ENCODE measurements at regions not wholly inside any gene's neighbourhood (a gene's known extent, or its start where the extent isn't known, plus 50 kb on each side); places are given as distances from the start of the nearest gene placed in this dataset.
"Not testable (repeated sequence)": the region's sequence is repeated elsewhere in the genome, so short reads cannot be mapped to it uniquely, and the experiment has no call there.

DNA sequence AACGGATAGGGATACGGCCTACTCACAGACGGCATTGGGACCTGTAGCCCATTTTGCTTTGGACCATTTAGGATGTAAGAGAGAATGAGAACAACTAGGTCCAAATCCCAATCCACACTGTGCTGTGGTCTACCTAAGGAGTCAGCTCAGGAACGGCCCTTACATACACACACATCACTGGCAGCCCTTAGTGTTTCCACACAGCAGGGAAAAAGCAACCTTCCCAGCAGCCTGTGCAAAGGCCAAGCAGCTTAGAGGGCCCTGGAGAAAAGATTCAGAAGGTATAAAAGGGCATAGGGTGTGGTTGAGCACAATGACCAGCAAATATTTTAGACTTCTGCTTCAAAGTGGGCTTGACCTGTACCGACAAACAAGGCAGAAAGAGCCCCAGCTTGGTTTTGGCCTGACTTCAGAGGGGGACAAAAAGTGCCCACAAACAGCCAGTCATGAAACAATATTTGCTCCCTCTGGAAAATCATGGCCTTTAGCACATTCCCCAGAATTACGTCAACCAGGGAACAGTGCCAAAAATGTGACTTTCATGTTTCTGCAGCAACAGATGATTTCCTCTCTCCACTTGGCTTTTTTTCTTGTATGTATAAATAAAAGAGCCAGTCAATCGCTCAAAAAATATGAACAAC, 359.5 kb upstream of the FGF16 start:
- in situ Hi-C loops (cut with HindIII; ENCODE audit: low pct_ligation_motif_present, low pct_unique_long_range_greater_than_20kb, low sequenced_read_pairs), result no loop called here
- DNase-seq, result no peak

DNA sequence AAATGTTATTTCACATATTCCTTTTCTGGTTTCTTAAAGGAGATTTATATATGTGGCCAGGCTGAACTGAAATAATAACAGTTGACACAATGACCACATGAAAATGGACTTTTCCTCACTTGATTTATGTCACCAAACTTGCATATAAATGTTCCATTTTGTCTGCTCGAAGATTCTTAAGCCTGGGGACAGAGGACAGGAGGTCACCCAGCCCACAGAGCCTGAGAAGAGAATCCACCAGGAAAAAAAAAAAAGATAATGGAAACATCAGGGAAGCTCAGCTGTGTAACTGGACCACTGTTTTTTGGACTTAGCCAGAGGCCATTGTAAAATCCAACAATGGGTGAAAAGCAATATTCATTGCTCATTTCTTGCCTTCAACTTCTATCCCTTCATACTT, 359.0 kb upstream of the FGF16 start:
- in situ Hi-C loops (cut with HindIII; ENCODE audit: low pct_ligation_motif_present, low pct_unique_long_range_greater_than_20kb, low sequenced_read_pairs), result no loop called here
- no peak for DNase-seq

DNA sequence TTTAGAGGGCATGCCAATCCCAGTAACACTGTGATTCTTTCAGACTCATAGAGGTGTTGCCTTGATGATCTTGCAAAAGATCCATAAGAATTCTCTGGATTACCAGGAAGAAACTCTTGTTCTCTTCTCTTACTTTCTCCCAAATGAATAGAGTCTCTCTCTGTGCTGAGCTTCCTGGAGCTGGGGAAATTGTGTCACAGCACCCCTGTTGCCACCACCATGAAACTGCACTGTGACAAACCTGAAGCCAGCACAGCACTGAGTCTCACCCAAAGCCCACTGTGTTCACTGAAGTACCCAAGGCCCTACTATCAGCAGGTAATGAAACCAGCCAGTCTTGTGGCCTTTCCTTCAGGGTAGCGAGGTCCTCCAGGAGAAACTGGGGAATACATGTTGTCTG, 332.7 kb upstream of the FGF16 start:
- in situ Hi-C loops (cut with HindIII; ENCODE audit: low pct_ligation_motif_present, low pct_unique_long_range_greater_than_20kb, low sequenced_read_pairs), result no loop called here
- DNase-seq, result no peak

DNA sequence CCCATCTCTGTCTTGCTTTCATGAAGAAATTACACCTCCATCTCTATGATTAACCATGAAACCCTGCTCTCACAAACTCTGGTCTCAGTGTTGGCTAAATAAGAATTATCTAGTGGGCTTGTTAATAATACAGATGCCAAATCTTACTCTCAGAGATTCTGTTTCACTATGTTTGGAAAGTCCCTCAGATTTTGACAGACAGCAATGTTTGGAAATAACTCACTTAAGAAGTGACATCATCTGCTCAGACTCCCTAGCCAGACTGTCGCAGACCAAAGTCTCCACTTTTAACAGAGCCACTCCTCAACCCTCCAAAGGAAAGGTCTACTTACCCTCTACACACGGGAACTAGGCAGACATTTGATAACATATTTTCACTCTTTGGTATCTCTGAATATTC, 328.5 kb upstream of the FGF16 start:
- no peak for DNase-seq
- in situ Hi-C loops (cut with HindIII; ENCODE audit: low pct_ligation_motif_present, low pct_unique_long_range_greater_than_20kb, low sequenced_read_pairs), result no loop called here

DNA sequence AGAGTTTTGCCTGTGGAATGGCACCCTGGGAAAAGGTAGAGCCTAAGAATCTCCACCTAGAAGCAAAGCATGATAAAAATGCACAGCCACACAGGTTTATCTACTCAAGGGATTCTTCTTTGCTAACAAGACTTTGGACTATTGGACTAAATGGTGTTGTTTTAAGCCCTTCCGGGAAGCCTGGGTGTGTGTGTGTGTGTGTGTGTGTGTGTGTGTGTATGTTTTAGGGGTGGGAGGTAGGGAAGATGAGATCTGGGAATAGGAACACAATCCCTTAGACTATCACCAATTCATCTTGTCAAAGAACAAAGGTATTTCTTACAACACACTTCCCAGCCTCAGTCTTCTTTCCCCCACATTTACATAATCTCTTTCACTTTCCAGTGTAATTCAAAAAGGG, 327.5 kb upstream of the FGF16 start:
- DNase-seq, result no peak
- in situ Hi-C loops (cut with HindIII; ENCODE audit: low pct_ligation_motif_present, low pct_unique_long_range_greater_than_20kb, low sequenced_read_pairs), result no loop called here

DNA sequence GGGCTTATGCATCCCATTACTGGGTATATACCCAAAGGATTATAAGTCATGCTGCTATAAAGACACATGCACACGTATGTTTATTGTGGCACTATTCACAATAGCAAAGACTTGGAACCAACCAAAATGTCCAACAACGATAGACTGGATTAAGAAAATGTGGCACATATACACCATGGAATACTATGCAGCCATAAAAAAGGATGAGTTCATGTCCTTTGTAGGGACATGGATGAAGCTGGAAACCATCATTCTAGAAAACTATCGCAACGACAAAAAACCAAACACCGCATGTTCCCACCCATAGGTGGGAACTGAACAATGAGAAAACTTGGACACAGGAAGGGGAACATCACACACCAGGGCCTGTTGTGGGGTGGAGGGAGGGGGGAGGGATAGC, 323.3 kb upstream of the FGF16 start:
- DNase-seq; in situ Hi-C loops (cut with HindIII; ENCODE audit: low pct_ligation_motif_present, low pct_unique_long_range_greater_than_20kb, low sequenced_read_pairs): not testable (repeated sequence)

DNA sequence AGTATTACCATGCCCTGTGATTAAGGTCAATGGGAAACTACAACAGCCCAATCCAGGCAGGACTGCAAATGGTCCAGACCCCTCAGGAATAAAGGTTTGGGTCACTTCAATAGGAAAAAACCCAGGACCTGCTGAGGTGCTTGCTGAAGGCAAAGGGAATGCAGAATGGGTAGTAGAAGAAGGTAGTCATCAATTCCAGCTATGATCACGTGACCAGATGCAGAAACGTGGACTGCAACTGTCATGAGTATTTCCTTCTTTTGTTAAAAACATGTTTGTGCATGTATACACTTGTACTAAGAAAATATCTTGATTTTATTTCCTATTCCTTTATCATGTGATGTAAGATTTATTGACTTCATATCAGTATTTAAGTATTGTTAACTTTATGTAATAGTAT, 319.6 kb upstream of the FGF16 start:
- DNase-seq; in situ Hi-C loops (cut with HindIII; ENCODE audit: low pct_ligation_motif_present, low pct_unique_long_range_greater_than_20kb, low sequenced_read_pairs): not testable (repeated sequence)

DNA sequence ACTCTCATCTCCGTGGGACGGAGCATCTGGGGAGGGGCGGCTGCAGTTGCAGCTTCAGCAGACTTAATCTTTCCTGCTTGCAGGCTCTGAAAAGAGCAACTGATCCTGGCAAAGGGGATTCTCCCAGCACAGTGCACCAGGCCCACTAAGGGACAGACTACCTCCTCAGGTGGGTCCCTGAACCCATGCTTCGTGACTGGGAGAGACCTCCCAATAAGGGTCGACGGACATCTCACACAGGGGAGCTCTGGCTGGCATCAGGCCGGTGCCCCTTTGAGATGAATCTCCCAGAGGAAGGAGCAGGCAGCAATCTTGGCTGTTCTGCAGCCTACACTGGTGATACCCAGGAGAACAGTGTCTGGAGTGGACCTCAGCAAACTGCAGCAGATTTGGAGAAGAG, 303.3 kb upstream of the FGF16 start:
- no peak for DNase-seq
- in situ Hi-C loops (cut with HindIII; ENCODE audit: low pct_ligation_motif_present, low pct_unique_long_range_greater_than_20kb, low sequenced_read_pairs), result no loop called here

DNA sequence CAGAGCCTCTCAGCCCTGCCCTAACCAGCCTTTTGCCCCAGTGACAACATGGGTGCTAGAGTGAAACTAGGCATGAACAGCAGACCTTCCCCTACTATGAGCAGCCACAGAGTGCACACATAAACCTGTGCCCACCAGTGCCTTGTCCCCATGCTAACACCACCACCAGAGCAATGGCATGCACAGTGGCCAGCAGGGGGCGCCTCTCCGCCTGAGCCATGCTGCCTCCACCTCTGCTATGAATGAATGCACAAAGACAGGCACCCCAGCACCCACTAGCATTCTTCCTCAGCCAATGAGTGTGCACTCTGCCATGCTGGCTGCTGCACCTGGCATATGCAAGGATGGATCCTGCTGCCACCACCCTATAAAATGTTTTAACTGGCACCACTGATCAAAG, 286.9 kb upstream of the FGF16 start:
- no peak for DNase-seq

DNA sequence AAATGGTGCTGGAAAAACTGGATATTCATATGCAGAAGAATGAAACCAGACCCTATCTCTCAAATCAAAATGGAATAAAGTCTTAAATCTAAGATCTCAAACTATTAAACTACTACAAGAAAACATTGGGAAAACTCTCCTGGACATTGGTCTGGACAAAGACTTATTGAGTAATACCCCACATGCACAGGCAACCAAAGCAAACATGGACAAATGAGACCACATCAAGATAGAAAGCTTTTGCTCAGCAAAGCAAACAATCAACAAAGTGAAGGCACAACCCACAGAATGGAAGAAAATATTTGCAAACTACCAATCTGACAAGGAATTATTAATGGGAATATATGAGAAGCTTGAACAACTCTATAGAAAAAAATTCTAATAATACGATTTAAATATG, 284.4 kb upstream of the FGF16 start:
- no peak for DNase-seq

More for the DNA sequence above, 286.9 kb upstream of the FGF16 start:
- in situ Hi-C loops (cut with HindIII; ENCODE audit: low pct_ligation_motif_present, low pct_unique_long_range_greater_than_20kb, low sequenced_read_pairs), result no loop called here

DNA sequence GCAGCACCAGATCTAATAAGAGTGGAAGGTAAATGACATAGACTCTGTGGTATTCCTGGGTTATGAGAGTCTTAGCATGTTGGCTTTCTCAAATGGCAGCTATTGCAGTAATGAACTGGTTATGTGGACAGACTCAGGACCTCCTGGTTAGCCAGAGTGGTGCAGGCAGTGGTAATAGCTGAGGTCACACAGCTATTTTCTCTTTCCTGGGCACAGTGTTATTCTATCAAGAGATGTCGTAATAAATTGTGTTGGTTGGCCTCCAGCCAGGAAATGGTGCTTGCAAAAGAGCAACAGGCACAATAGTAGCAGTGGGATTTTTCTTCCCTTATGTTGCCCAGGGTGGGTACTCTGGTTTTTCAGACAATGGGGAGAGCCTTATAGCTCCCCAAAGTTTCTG, 279.2 kb upstream of the FGF16 start:
- DNase-seq, result no peak
- in situ Hi-C loops (cut with HindIII; ENCODE audit: low pct_ligation_motif_present, low pct_unique_long_range_greater_than_20kb, low sequenced_read_pairs), result no loop called here

More for the DNA sequence above, 284.4 kb upstream of the FGF16 start:
- in situ Hi-C loops (cut with HindIII; ENCODE audit: low pct_ligation_motif_present, low pct_unique_long_range_greater_than_20kb, low sequenced_read_pairs), result no loop called here

DNA sequence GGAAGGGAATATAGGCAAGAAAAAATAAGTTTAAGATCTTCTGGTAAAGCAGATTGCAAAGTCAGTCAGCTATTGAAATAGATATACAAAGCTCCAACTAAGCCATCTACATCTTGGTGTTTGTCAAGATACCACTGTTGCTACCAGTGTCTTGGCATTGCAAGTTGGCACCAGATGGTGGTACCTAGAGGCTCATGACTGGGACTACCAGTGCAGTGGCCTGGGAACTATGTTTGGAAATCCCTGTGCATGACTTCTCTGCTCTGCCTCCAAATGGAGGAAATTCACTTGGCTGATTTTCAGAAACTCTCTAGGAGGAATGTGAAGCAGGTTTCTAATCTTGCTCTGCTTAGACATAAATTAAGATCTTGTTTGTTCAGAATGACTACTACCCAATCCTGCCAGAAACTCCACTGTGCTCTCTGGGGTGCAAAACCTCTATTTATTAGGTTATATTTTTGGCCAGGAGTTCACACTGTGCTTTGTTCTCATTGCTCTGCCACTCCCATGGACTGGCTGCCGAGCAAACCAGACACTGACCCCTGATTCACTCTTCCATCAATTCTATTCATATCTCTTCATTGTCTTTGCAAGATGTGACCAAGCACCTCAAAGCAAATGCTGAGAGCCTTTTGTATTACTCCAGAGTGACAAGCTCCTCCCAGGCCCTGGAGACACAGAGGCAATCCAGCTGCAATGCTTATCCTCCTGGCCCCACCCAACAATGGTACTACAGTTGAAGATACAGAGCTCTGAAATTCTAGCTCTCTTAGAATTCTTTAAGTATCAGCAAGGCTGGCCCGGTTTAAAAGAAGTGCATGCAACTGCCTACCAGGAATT, 272.3 kb upstream of the FGF16 start:
- in situ Hi-C loops (cut with HindIII; ENCODE audit: low pct_ligation_motif_present, low pct_unique_long_range_greater_than_20kb, low sequenced_read_pairs), result no loop called here
- no peak for DNase-seq

DNA sequence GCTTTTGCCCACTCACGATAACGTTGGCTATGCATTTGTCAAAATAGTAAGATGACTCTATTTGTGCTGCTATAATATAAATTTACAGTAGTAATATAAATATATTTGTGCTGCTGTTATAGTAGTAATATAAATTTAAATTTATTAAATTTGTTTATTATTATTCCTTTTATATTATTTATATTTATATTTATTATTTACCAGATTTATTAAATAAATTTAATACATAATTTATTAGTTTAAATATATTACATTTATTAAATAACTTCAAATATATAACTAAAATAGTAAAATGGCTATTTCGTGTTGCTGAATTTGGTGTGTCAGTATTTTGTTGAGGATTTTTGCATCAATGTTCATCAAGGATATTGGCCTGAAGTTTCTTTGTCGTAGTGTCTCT, 246.5 kb upstream of the FGF16 start:
- DNase-seq, result no peak

DNA sequence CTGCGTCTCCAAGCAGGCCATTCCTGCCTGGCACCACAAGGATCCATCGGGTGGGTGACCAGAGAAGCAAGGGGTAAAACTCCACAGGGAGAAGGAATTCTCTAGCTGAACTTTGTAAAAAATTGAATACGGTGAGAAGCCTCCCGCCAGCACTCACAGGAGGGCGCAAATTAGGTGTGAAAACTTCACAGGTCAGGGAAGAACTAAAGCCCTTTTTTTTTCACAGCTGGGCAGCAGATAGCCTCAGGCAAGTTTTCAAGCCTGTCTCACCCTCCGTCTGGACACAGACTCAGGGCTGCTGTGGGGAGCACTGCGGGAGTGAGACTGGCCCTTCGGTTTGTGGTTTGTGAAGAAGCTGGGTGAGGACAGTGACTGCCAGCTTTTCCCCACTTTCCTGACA, 224.1 kb upstream of the FGF16 start:
- DNase-seq, result no peak
- in situ Hi-C loops (cut with HindIII; ENCODE audit: low pct_ligation_motif_present, low pct_unique_long_range_greater_than_20kb, low sequenced_read_pairs), result no loop called here

More for the DNA sequence above, 246.5 kb upstream of the FGF16 start:
- in situ Hi-C loops (cut with HindIII; ENCODE audit: low pct_ligation_motif_present, low pct_unique_long_range_greater_than_20kb, low sequenced_read_pairs), result no loop called here

DNA sequence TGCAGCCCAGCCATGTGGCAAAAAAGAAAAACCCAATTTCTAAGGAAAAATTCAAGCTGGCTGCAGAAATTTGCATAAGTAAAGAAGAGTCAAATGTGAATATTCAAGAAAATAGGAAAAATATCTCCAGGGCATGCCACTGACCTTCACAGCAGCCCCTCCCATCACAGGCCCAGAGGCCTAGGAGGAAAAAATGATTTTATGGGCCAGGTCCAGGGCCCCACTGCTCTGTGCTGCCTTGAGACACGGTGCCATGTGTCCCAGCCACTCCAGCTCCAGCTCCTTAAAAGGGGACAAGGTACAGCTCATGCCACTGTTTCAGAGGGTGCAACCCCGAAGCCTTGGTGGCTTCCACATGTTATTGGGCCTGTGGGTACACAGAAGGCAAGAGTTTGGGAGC, 182.7 kb upstream of the FGF16 start:
- in situ Hi-C loops (cut with HindIII; ENCODE audit: low pct_ligation_motif_present, low pct_unique_long_range_greater_than_20kb, low sequenced_read_pairs), result no loop called here
- DNase-seq, result no peak

DNA sequence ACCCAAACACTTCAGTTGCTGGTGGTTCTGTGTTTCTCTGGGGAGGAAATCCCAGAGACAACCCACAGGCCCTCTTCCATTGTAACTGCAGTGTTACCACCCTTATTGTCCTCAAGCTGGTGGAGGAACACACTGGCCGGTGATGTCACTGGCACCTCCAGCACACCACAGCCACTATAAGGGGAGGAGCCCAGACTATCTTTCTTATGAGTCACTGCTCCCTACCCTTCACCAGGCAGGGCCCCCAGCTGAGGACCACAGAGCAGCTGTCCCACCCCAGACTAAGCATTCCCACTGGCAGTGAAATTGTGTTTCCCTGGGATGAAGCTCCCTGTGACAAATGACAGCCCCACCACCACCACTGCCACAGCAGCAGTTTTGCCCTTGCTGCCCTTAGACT, 171.8 kb upstream of the FGF16 start:
- in situ Hi-C loops (cut with HindIII; ENCODE audit: low pct_ligation_motif_present, low pct_unique_long_range_greater_than_20kb, low sequenced_read_pairs), result no loop called here
- no peak for DNase-seq

DNA sequence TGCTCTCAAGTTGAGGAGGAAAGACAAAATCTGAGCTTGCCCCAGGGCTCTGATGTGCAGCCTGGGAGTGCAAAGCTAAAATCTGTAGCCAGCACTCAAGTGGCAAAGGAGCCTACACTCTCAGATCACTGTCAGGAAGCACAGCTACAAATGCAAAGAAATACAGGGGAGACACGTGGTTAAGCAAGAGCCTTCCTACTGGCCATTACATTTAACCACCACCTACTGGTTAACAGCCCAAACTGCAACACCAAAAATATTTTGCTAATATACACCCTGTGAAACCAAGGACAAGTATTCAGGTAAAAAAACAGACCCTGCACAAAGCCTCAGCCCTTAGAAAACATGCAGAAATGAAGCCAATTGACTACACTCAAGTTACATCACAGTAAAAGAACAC, 170.4 kb upstream of the FGF16 start:
- in situ Hi-C loops (cut with HindIII; ENCODE audit: low pct_ligation_motif_present, low pct_unique_long_range_greater_than_20kb, low sequenced_read_pairs), result no loop called here
- no peak for DNase-seq

DNA sequence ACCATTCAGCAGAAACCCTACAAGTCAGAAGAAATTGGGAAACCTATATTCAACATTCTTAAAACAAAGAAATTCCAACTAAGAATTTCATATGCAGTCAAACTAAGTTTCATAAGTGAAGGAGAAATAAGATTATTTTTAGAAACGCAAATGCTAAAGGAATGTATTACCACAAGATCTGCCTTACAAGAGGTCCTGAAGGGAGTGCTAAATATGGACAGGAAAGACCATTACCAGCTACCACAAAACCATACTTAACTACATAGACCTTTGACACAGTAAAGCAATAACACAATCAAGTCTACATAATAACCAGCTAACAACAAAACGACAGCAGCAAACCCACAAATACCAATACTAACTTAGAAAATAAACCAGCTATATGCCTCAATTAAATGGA, 169.3 kb upstream of the FGF16 start:
- no peak for DNase-seq
- in situ Hi-C loops (cut with HindIII; ENCODE audit: low pct_ligation_motif_present, low pct_unique_long_range_greater_than_20kb, low sequenced_read_pairs), result no loop called here

DNA sequence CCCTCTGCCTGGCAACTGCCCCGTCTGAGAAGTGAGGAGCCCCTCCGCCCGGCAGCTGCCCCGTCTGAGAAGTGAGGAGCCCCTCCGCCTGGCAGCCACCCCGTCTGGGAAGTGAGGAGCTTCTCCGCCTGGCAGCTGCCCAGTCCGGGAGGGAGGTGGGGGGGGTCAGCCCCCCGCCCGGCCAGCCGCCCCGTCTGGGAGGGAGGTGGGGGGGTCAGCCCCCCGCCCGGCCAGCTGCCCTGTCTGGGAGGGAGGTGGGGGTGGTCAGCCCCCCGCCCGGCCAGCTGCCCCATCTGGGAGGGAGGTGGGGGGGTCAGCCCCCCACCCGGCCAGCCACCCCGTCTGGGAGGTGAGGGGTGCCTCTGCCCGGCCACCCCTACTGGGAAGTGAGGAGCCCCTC, 167.8 kb upstream of the FGF16 start:
- DNase-seq; in situ Hi-C loops (cut with HindIII; ENCODE audit: low pct_ligation_motif_present, low pct_unique_long_range_greater_than_20kb, low sequenced_read_pairs): not testable (repeated sequence)

DNA sequence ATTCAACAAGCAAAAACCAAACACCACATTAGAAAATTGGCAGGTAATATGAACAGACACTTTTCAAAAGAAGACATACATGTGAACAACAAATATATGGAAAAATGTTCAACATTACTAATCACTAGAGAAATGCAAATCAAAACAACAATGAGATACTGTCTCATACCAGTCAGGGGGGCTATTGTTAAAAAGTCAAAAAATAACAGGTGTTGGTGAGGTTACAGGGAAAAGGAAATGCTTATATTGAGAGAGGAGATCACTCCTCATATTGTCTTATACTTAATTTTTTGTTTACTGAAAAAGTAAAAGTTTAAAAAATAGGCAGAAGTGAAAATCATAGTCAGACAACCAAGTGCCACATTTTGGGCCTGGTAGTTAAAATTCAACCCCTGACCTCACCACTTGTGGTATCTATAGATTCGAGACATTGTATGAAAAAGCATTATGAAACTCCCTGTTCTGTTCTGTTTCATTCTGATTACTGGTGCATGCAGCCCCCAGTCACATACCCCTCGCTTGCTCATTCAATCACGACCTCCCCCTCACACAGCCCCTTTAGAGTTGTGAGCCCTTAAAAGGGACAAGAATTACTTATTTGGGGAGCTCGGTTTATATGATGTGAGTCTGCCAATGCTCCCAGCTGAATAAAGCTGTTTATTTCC, 153.7 kb upstream of the FGF16 start:
- in situ Hi-C loops (cut with HindIII; ENCODE audit: low pct_ligation_motif_present, low pct_unique_long_range_greater_than_20kb, low sequenced_read_pairs), result no loop called here

More for the DNA sequence above, 153.7 kb upstream of the FGF16 start:
- no peak for DNase-seq
